H9 (cell line): ENCODE measurements at regions not wholly inside any gene's neighbourhood (a gene's known extent, or its start where the extent isn't known, plus 50 kb on each side); places are given as distances from the start of the nearest gene placed in this dataset.
A peak's percentile ranks its signal among the peaks of the same experiment; 100 is the strongest.

Source experiments
- DNase-seq: peaks from one replicate; pipeline ENCODE4 v3.0.0-alpha.2; 2017
- H2AFZ ChIP-seq: one replicate; pipeline ENCODE4 v1.6.1; 2013; ENCODE audit warnings: mild to moderate bottlenecking, low read length, control low read depth, moderate library complexity
- H2AK5ac ChIP-seq: 2 replicates; pipeline ENCODE4 v1.6.1; 2013; ENCODE audit warnings: low read length, control low read depth, mixed read lengths; ENCODE audit not compliant: insufficient read length
- H2BK120ac ChIP-seq: one replicate; pipeline ENCODE4 v1.6.1; 2013; ENCODE audit warnings: low read depth, mild to moderate bottlenecking, low read length, control low read depth, inconsistent platforms; ENCODE audit not compliant: poor library complexity, severe bottlenecking
- H2BK12ac ChIP-seq: 2 replicates; pipeline ENCODE4 v1.6.1; 2013; ENCODE audit warnings: low read length, control low read depth, mixed read lengths, low read depth; ENCODE audit not compliant: insufficient read length
- H2BK15ac ChIP-seq: 2 replicates; pipeline ENCODE4 v1.6.1; 2013; ENCODE audit warnings: low read depth, low read length, control low read depth
- H2BK20ac ChIP-seq: one replicate; pipeline ENCODE4 v1.6.1; 2013; ENCODE audit warnings: low read depth, mild to moderate bottlenecking, low read length, control low read depth, inconsistent platforms; ENCODE audit not compliant: poor library complexity, severe bottlenecking
- H2BK5ac ChIP-seq: 2 replicates; pipeline ENCODE4 v1.6.1; 2013; ENCODE audit warnings: low read length, control low read depth, mixed read lengths; ENCODE audit not compliant: insufficient read length
- H3K14ac ChIP-seq: 2 replicates; pipeline ENCODE4 v1.6.1; 2013; ENCODE audit warnings: low read length, control low read depth; ENCODE audit not compliant: insufficient read depth
- H3K18ac ChIP-seq: 2 replicates; pipeline ENCODE4 v1.6.1; 2013; ENCODE audit warnings: low read depth, mild to moderate bottlenecking, mixed read lengths, low read length, control low read depth; ENCODE audit not compliant: insufficient read length
- H3K23ac ChIP-seq: 2 replicates; pipeline ENCODE4 v1.6.1; 2013; ENCODE audit warnings: low read length, control low read depth, mixed read lengths, low read depth; ENCODE audit not compliant: insufficient read length
- H3K23me2 ChIP-seq: 2 replicates; pipeline ENCODE4 v1.6.1; 2013; ENCODE audit warnings: low read depth, mild to moderate bottlenecking, mixed read lengths, low read length, control low read depth; ENCODE audit not compliant: insufficient read length, poor library complexity, severe bottlenecking
- H3K27ac ChIP-seq: 2 replicates; pipeline ENCODE4 v1.5.1; 2013; ENCODE audit warnings: low read length, control low read depth, mixed read lengths, low read depth; ENCODE audit not compliant: insufficient read length
- H3K27me3 ChIP-seq: 2 replicates; pipeline ENCODE4 v1.6.1; 2013; ENCODE audit warnings: low read length, control low read depth, inconsistent platforms; ENCODE audit not compliant: insufficient read depth
- H3K4ac ChIP-seq: 2 replicates; pipeline ENCODE4 v1.6.1; 2013; ENCODE audit warnings: low read depth, mild to moderate bottlenecking, control low read depth, inconsistent platforms, low read length, moderate library complexity
- H3K4me1 ChIP-seq: 2 replicates; pipeline ENCODE4 v1.6.1; 2013; ENCODE audit warnings: low read length, control low read depth, inconsistent platforms; ENCODE audit not compliant: insufficient read depth
- H3K4me2 ChIP-seq: 2 replicates; pipeline ENCODE4 v1.6.1; 2013; ENCODE audit warnings: low read length, control low read depth, mixed read lengths; ENCODE audit not compliant: insufficient read length, insufficient read depth
- H3K56ac ChIP-seq: 2 replicates; pipeline ENCODE4 v1.6.1; 2013; ENCODE audit warnings: low read depth, mild to moderate bottlenecking, mixed read lengths, low read length, control low read depth; ENCODE audit not compliant: insufficient read length
- H3K79me1 ChIP-seq: 2 replicates; pipeline ENCODE4 v1.6.1; 2013; ENCODE audit warnings: low read depth, mild to moderate bottlenecking, moderate library complexity, low read length, control low read depth, inconsistent platforms; ENCODE audit not compliant: insufficient read depth, poor library complexity, severe bottlenecking
- H3K79me2 ChIP-seq: 2 replicates; pipeline ENCODE4 v1.6.1; 2013; ENCODE audit warnings: low read length, control low read depth, inconsistent platforms; ENCODE audit not compliant: insufficient read depth
- H3K9ac ChIP-seq: 2 replicates; pipeline ENCODE4 v1.6.1; 2013; ENCODE audit warnings: low read length, control low read depth, mixed read lengths; ENCODE audit not compliant: insufficient read length; ENCODE audit errors: extremely low read depth
- H3K9me3 ChIP-seq: one replicate; pipeline ENCODE4 v1.6.1; 2013; ENCODE audit warnings: low read depth, low read length, inconsistent platforms; ENCODE audit not compliant: control insufficient read depth
- H3T11ph ChIP-seq: one replicate; pipeline ENCODE4 v1.6.1; 2013; ENCODE audit warnings: mild to moderate bottlenecking, low read length, control low read depth, inconsistent platforms
- H4K20me1 ChIP-seq: one replicate; pipeline ENCODE4 v1.6.1; 2013; ENCODE audit not compliant: control insufficient read depth, insufficient read length, insufficient read depth
- H4K5ac ChIP-seq: 2 replicates; pipeline ENCODE4 v1.6.1; 2013; ENCODE audit warnings: low read depth, mild to moderate bottlenecking, mixed read lengths, low read length, control low read depth; ENCODE audit not compliant: insufficient read length
- H4K8ac ChIP-seq: replicated peaks from 2 replicates; pipeline ENCODE4 v1.6.1; 2013; ENCODE audit warnings: low read length, control low read depth, mixed read lengths, low read depth; ENCODE audit not compliant: insufficient read length
- H4K91ac ChIP-seq: 2 replicates; pipeline ENCODE4 v1.6.1; 2013; ENCODE audit warnings: low read depth, mild to moderate bottlenecking, moderate library complexity, mixed read lengths, low read length, control low read depth; ENCODE audit not compliant: insufficient read length
- H3K27ac Mint-ChIP-seq, 3 experiments: 2 replicates in 2 of 3; 3 replicates in 1 of 3; pipeline ENCODE4 v1.8.0; 2020 to 2021; ENCODE audit warnings: mixed read lengths in 3 of 3, mild to moderate bottlenecking in 1 of 3, moderate library complexity in 1 of 3
- H3K27me3 Mint-ChIP-seq: 2 replicates; pipeline ENCODE4 v1.8.0; 2021; ENCODE audit warnings: low read depth, mild to moderate bottlenecking, moderate library complexity, mixed read lengths
- H3K36me3 Mint-ChIP-seq, 3 experiments: 2 replicates in 2 of 3; 3 replicates in 1 of 3; pipeline ENCODE4 v1.8.0; 2020 to 2021; ENCODE audit warnings: low read depth in 3 of 3, mixed read lengths in 3 of 3; ENCODE audit not compliant: insufficient read depth in 1 of 3
- H3K4me1 Mint-ChIP-seq, 2 experiments: 2 replicates each; pipeline ENCODE4 v1.8.0; 2020; ENCODE audit warnings: mixed read lengths in 2 of 2
- H3K4me3 Mint-ChIP-seq, 2 experiments: 2 replicates in 1 of 2; 3 replicates in 1 of 2; pipeline ENCODE4 v1.8.0; 2020 to 2021; ENCODE audit warnings: mild to moderate bottlenecking in 2 of 2, mixed read lengths in 2 of 2, moderate library complexity in 1 of 2
- H3K9me3 Mint-ChIP-seq, 2 experiments: 2 replicates in 1 of 2; 3 replicates in 1 of 2; pipeline ENCODE4 v1.8.0; 2020; ENCODE audit warnings: mild to moderate bottlenecking in 2 of 2, mixed read lengths in 2 of 2, moderate library complexity in 1 of 2
- WGBS: extraction: QIAGEN DNeasy Blood & Tissue Kit; methylation state at CpG from one replicate; pipeline ENCODE4 v1.1.7; 2013; ENCODE audit warnings: missing lambda C conversion rate, low lambda C conversion rate, mixed read lengths; ENCODE audit not compliant: insufficient read length; ENCODE audit errors: extremely low coverage; 5-methylcytosine and 5-hydroxymethylcytosine counted together
- TF ChIP-seq, protein P1 (sequence below): fragments of 200-600 bp; sonication (generic); conservative IDR thresholded peaks from 3 replicates; pipeline ENCODE4 v1.8.0; 2021; ENCODE audit warnings: antibody characterized with exemption, mild to moderate bottlenecking

DNA sequence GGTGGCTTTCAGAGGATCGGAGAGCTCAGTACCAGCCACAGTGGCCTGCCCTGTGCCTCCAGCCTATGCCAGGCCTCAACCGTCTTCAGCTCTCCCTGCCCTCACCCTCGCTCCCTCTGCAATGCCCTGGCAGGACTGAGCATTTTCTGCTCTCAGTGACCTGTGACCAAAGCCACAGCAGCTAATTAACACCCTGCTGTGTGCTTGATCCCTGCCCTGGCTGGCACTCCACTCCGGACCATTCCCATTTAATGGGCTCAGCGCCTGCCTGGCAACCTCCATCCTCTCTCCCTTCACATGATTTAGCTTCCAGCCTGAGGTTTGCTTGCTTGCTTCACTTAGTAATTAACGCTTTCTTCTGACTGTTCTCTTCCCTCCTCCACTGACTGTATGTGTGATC is 287.5 kb downstream of the LRFN2 start:
- Histone ChIP-seq H3T11ph (no peak overlapping the region), H3K4me1 (no peaks in the 10 kb centered on the region), H2BK5ac (no peak overlapping the region), H3K18ac (no peak overlapping the region), H3K23ac (no peak overlapping the region), H3K27ac (no peak overlapping the region), H3K56ac (no peak overlapping the region), H3K9ac (no peak overlapping the region), H2BK20ac (no peak overlapping the region), H4K20me1 (no peaks in the 10 kb centered on the region), H3K4ac (no peak overlapping the region), H2BK120ac (no peak overlapping the region), H4K91ac (no peak overlapping the region), H3K79me1 (no peaks in the 10 kb centered on the region), H2BK15ac (no peak overlapping the region), H3K9me3 (no peaks in the 10 kb centered on the region), H3K27me3 (no peaks in the 10 kb centered on the region), H3K4me2 (no peak overlapping the region), H4K8ac (no peak overlapping the region), H2BK12ac (no peak overlapping the region), H2AFZ (no peak overlapping the region), H3K79me2 (no peaks in the 10 kb centered on the region; the same call in 1 of the 2 replicates), H3K14ac (no peak overlapping the region), H4K5ac (no peak overlapping the region), H3K23me2 (no peaks in the 10 kb centered on the region), H2AK5ac (no peak overlapping the region)
- TF ChIP-seq, protein P1, sequence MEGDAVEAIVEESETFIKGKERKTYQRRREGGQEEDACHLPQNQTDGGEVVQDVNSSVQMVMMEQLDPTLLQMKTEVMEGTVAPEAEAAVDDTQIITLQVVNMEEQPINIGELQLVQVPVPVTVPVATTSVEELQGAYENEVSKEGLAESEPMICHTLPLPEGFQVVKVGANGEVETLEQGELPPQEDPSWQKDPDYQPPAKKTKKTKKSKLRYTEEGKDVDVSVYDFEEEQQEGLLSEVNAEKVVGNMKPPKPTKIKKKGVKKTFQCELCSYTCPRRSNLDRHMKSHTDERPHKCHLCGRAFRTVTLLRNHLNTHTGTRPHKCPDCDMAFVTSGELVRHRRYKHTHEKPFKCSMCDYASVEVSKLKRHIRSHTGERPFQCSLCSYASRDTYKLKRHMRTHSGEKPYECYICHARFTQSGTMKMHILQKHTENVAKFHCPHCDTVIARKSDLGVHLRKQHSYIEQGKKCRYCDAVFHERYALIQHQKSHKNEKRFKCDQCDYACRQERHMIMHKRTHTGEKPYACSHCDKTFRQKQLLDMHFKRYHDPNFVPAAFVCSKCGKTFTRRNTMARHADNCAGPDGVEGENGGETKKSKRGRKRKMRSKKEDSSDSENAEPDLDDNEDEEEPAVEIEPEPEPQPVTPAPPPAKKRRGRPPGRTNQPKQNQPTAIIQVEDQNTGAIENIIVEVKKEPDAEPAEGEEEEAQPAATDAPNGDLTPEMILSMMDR = no peak
- no peak overlapping the region for H3K4me3 Mint-ChIP-seq
- peaks cover 0 to 2% of the 10 kb centered on the region in 2 experiments; a peak in 3 of 5 replicates for H3K9me3 Mint-ChIP-seq
- no peaks in the 10 kb centered on the region; a peak in 3 of 4 replicates for H3K4me1 Mint-ChIP-seq
- no CpG with 5 or more reads among the region's 6 CpGs for WGBS
- H3K36me3 Mint-ChIP-seq = no peaks in the 10 kb centered on the region; a peak in 2 of 7 replicates
- no peak for DNase-seq
- peak overlapping the region in 1 of 3 experiments; percentile 44; a peak in 1 of 7 replicates for H3K27ac Mint-ChIP-seq
- peaks cover 2% of the 10 kb centered on the region; the same call in 1 of the 2 replicates for H3K27me3 Mint-ChIP-seq
